ENCODE measurements at regions not wholly inside any gene's neighbourhood (a gene's known extent, or its start where the extent isn't known, plus 50 kb on each side); places are given as distances from the start of the nearest gene placed in this dataset.
A peak's percentile ranks its signal among the peaks of the same experiment; 100 is the strongest.

- Histone ChIP-seq H3K4me1 (no peaks in the 10 kb centered on the region), H3K9me3 (no peaks in the 10 kb centered on the region), H3K27ac (no peak overlapping the region), H3K4me3 (no peak overlapping the region), H3K27me3 (no peaks in the 10 kb centered on the region), H3K36me3 (no peaks in the 10 kb centered on the region)
- TF ChIP-seq CTCF (IDR thresholded peaks at IDR 0.05) (no peak), POLR2A (IDR thresholded peaks at IDR 0.05) (no peak), POLR2AphosphoS5 (IDR thresholded peaks at IDR 0.05) (no peak)
- DNase-seq (ENCODE audit: low spot score in 2 of 2): no peak
- intact Hi-C loops (cut with DNase I; ENCODE audit: low total_unique reads): no loop called here
Measured at GRCh38 chr5:72559866-72560766, 52.9 kb upstream of the ZNF366 start.

DNA sequence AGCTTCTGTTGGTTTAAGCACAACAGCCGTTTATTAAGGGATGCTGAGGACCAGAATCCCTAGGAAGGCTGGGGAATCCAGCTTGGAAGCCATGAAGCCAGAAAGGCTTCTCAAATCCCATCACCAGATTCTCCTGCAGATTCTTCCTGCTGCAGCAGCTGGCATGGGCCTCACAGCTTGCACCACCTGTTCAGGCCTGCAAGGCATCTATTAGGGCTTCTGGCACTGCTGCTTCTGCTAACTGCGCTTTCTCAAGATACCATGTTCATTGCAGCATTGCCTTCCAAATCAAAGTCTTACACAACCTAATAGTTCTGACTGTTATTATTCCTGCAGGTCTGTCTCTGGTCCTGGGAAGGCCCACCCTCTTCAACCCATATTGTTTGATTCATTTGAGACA is 51.2 kb upstream of the ZNF366 start:
- Histone ChIP-seq H3K4me1 (no peaks in the 10 kb centered on the region), H3K36me3 (no peaks in the 10 kb centered on the region), H3K4me3 (no peak overlapping the region), H3K27ac (no peak overlapping the region), H3K27me3 (no peaks in the 10 kb centered on the region), H3K9me3 (no peaks in the 10 kb centered on the region)
- intact Hi-C loops (cut with DNase I; ENCODE audit: low total_unique reads): no loop called here
- no peak for DNase-seq (ENCODE audit: low spot score in 2 of 2)
- no peak for TF ChIP-seq POLR2A (IDR thresholded peaks at IDR 0.05)
- TF ChIP-seq POLR2AphosphoS5 (IDR thresholded peaks at IDR 0.05): no peak
- TF ChIP-seq CTCF (IDR thresholded peaks at IDR 0.05): no peak

- Histone ChIP-seq H3K4me1 (no peaks in the 10 kb centered on the region), H3K27ac (no peak overlapping the region), H3K4me3 (no peak overlapping the region), H3K9me3 (no peaks in the 10 kb centered on the region), H3K27me3 (no peaks in the 10 kb centered on the region), H3K36me3 (no peaks in the 10 kb centered on the region)
- intact Hi-C loops (cut with DNase I; ENCODE audit: low total_unique reads): no loop called here
- DNase-seq (ENCODE audit: low spot score in 2 of 2): no peak
- TF ChIP-seq CTCF (IDR thresholded peaks at IDR 0.05) (no peak), POLR2AphosphoS5 (IDR thresholded peaks at IDR 0.05) (no peak), POLR2A (IDR thresholded peaks at IDR 0.05) (no peak)
Measured at GRCh38 chr5:72558046-72558336, 50.8 kb upstream of the ZNF366 start.

DNA sequence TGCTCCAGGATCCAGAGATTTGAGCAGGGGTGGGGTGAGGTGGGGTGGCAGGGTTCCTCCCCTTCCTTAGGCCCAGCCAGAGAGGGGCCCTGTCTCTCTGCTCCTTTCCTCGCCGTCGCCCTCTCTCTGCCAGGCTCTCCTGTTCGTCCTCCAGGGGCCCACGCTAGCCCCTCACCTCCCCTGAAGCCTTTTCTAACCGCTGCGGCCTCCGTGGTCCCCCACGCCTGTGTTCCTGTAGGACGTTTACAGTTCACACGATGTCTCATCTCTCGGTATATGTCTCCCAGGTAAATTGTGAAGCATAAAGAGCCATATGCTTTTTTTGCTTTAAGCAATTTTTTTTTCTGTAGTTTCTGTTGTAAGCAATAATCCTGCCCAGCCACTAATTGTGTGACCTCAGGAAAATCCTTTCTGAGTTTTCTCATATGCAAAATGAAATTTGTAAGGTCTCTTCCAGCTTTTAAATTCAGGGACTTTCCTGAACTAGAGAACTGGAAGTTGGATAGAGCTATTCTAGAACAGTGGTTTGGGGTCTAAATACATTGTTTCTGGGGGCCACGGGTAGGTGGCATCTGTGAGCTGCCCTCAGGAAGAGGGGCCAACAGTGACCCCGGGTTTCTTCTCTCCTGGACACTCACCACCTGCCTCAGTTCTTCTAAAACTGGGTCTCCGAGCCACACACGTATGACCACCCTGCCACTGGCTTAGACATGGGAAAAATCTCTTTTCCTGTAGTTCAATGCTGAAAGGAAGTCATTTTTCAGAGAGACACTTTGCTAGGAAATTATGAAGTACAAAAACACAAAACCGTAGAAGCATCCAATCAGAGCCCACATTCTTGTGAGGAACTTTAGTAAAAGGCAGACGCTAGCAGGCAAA is 50.2 kb upstream of the ZNF366 start:
- intact Hi-C loops (cut with DNase I; ENCODE audit: low total_unique reads): no loop called here
- peak overlapping the region; percentile 41 to 63 (median 46) for H3K4me3 ChIP-seq

More for the DNA sequence above, 50.2 kb upstream of the ZNF366 start:
- DNase-seq (ENCODE audit: low spot score in 2 of 2): no peak
- no peak for TF ChIP-seq POLR2A (IDR thresholded peaks at IDR 0.05)
- Histone ChIP-seq H3K4me1 (no peaks in the 10 kb centered on the region), H3K27me3 (no peaks in the 10 kb centered on the region), H3K36me3 (no peaks in the 10 kb centered on the region), H3K27ac (peak overlapping the region; percentile 65 to 81), H3K9me3 (no peaks in the 10 kb centered on the region)

All from breast epithelium (tissue), 4 donors.